GM21381 (cell line): ENCODE measurements at regions not wholly inside any gene's neighbourhood (a gene's known extent, or its start where the extent isn't known, plus 50 kb on each side); places are given as distances from the start of the nearest gene placed in this dataset.
"Not testable (repeated sequence)": the region's sequence is repeated elsewhere in the genome, so short reads cannot be mapped to it uniquely, and the experiment has no call there.

Experiments
- ATAC-seq: cut with Tn5 transposase; IDR thresholded peaks from one replicate; pipeline ENCODE4 v1.9.1; 2021; ENCODE audit warnings: mild to moderate bottlenecking, moderate library complexity; ENCODE audit not compliant: unreplicated experiment

- no peak for ATAC-seq
These were observed 135.5 kb downstream of the CEMIP2 start for GRCh38 chr9:71632776-71633175.

GRCh38 chr9:71630377-71630995 is 137.8 kb downstream of the CEMIP2 start:
- no peak for ATAC-seq

GRCh38 chr9:71629578-71630215 is 138.6 kb downstream of the CEMIP2 start:
- no peak for ATAC-seq

- no peak for ATAC-seq
These were observed 140.1 kb downstream of the CEMIP2 start for GRCh38 chr9:71628247-71628646.

GRCh38 chr9:71627537-71627936 is 140.8 kb downstream of the CEMIP2 start:
- no peak for ATAC-seq

- no peak for ATAC-seq
These were observed 141.9 kb downstream of the CEMIP2 start for GRCh38 chr9:71626395-71626794.

GRCh38 chr9:71624728-71625127 is 143.6 kb downstream of the CEMIP2 start:
- ATAC-seq: no peak

GRCh38 chr9:71620746-71621145 is 147.6 kb downstream of the CEMIP2 start:
- ATAC-seq: no peak

GRCh38 chr9:71620331-71620730 is 148.0 kb downstream of the CEMIP2 start:
- no peak for ATAC-seq

- ATAC-seq: no peak
These were observed 148.4 kb downstream of the CEMIP2 start for GRCh38 chr9:71619926-71620325.

GRCh38 chr9:71614409-71615010 is 153.8 kb downstream of the CEMIP2 start:
- ATAC-seq: no peak

- no peak for ATAC-seq
These were observed 155.4 kb downstream of the CEMIP2 start for GRCh38 chr9:71612889-71613288.

GRCh38 chr9:71609448-71609830 is 158.9 kb downstream of the CEMIP2 start:
- no peak for ATAC-seq

GRCh38 chr9:71608825-71609447 is 159.4 kb downstream of the CEMIP2 start:
- ATAC-seq: no peak

GRCh38 chr9:71608021-71608420 is 160.3 kb downstream of the CEMIP2 start:
- no peak for ATAC-seq

- no peak for ATAC-seq
These were observed 160.8 kb downstream of the CEMIP2 start for GRCh38 chr9:71607461-71607881.

GRCh38 chr9:71604197-71605063 is 163.9 kb downstream of the CEMIP2 start:
- ATAC-seq: peak; percentile 93

- peak; percentile 65 for ATAC-seq
These were observed 165.7 kb downstream of the CEMIP2 start for GRCh38 chr9:71602652-71603051.

GRCh38 chr9:71595762-71596161 is 172.6 kb downstream of the CEMIP2 start:
- ATAC-seq: not testable (repeated sequence)

- no peak for ATAC-seq
These were observed 173.8 kb downstream of the CEMIP2 start for GRCh38 chr9:71594541-71594940.

- ATAC-seq: no peak
These were observed 175.9 kb downstream of the CEMIP2 start for GRCh38 chr9:71592400-71592799.
